B cell (primary cell): ENCODE measurements at regions not wholly inside any gene's neighbourhood (a gene's known extent, or its start where the extent isn't known, plus 50 kb on each side); places are given as distances from the start of the nearest gene placed in this dataset.

Source experiments
- ATAC-seq: fragments of 200-7000 bp; cut with Tn5 transposase; one replicate; pipeline ENCODE4 v1.10.0; 2021; ENCODE audit warnings: low read depth, mild to moderate bottlenecking, moderate number of reproducible peaks, moderate library complexity
- CTCF ChIA-PET: fragments of 350-600 bp; sonication (Branson Sonifier 250); formaldehyde crosslinking; loops from one replicate; lab custom pipeline; 2021; ENCODE audit warnings: antibody characterized with exemption, inconsistent platforms; lab: Charles Lee
- POLR2A ChIA-PET: fragments of 350-600 bp; sonication (Branson Sonifier 250); formaldehyde crosslinking; loops from one replicate; lab custom pipeline; 2021; ENCODE audit warnings: antibody characterized with exemption; lab: Charles Lee
- DNase-seq: peaks from one replicate; pipeline ENCODE4 v3.0.0; 2013
- H2AFZ ChIP-seq: 2 replicates; pipeline ENCODE4 v1.6.1; 2012; ENCODE audit warnings: mild to moderate bottlenecking, low read depth, low read length; ENCODE audit not compliant: insufficient read depth, poor library complexity, severe bottlenecking
- H3K27ac ChIP-seq, 2 donors: 1 replicate in 1 of 2; 2 replicates in 1 of 2; pipeline ENCODE4 v1.5.1; 2012 to 2013; ENCODE audit warnings: low read length in 2 of 2, mild to moderate bottlenecking in 2 of 2, moderate library complexity in 1 of 2
- H3K27me3 ChIP-seq, 4 experiments: fragments of 200-600 bp in 1 of 4; sonication (generic) in 1 of 4; replicated peaks in 1 of 4; 1 replicate in 2 of 4; 2 replicates in 2 of 4; pipeline versions ENCODE4 v1.6.1 to v1.7.0; 2013 to 2016; ENCODE audit warnings: low read length in 3 of 4, mild to moderate bottlenecking in 2 of 4, mixed read lengths in 1 of 4, moderate library complexity in 1 of 4; ENCODE audit not compliant: insufficient read depth in 4 of 4, control insufficient read depth in 3 of 4; ENCODE audit errors: control extremely low read depth in 1 of 4
- H3K36me3 ChIP-seq, 2 experiments: replicated peaks in 1 of 2; 1 replicate in 1 of 2; 2 replicates in 1 of 2; pipeline versions ENCODE4 v1.6.1 to v1.7.1; 2013; ENCODE audit warnings: low read length in 1 of 2; ENCODE audit not compliant: insufficient read depth in 2 of 2, control insufficient read depth in 1 of 2; ENCODE audit errors: control extremely low read depth in 1 of 2, extremely low read depth in 1 of 2
- H3K4me1 ChIP-seq, 2 donors: fragments of 200-600 bp in 1 of 2; sonication (generic) in 1 of 2; 1 replicate in 1 of 2; 2 replicates in 1 of 2; pipeline versions ENCODE4 v1.5.1 to v1.6.1; 2013 to 2017; ENCODE audit warnings: low read length in 2 of 2; ENCODE audit not compliant: control insufficient read depth in 2 of 2, insufficient read depth in 2 of 2
- H3K4me2 ChIP-seq: replicated peaks from 2 replicates; pipeline ENCODE3; 2012; ENCODE audit warnings: mild to moderate bottlenecking, low read depth, low read length; ENCODE audit not compliant: poor library complexity, severe bottlenecking
- H3K4me3 ChIP-seq, 5 experiments: fragments of 200-600 bp in 1 of 5; sonication (generic) in 1 of 5; 1 replicate in 3 of 5; 2 replicates in 2 of 5; pipeline versions ENCODE4 v1.5.1 to v1.7.0; 2011 to 2016; ENCODE audit warnings: low read length in 4 of 5, mild to moderate bottlenecking in 4 of 5, low read depth in 2 of 5, control low read depth in 1 of 5, moderate library complexity in 1 of 5; ENCODE audit not compliant: insufficient read depth in 1 of 5; ENCODE audit errors: control extremely low read depth in 1 of 5, extremely low read depth in 1 of 5
- H3K79me2 ChIP-seq: fragments of 200-600 bp; sonication (generic); one replicate; pipeline ENCODE4 v1.6.0; 2016; ENCODE audit warnings: low read length; ENCODE audit not compliant: control insufficient read depth, insufficient read depth
- H3K9ac ChIP-seq: fragments of 200-600 bp; sonication (generic); 2 replicates; pipeline ENCODE4 v1.6.1; 2017; ENCODE audit warnings: mild to moderate bottlenecking, low read length, moderate library complexity
- H3K9me3 ChIP-seq, 3 donors: one replicate each; pipeline versions ENCODE4 v1.6.1 to v1.7.1; 2013; ENCODE audit warnings: low read length in 2 of 3; ENCODE audit not compliant: control insufficient read depth in 2 of 3, insufficient read depth in 1 of 3; ENCODE audit errors: control extremely low read depth in 1 of 3
- H4K20me1 ChIP-seq: 2 replicates; pipeline ENCODE4 v1.6.0; 2012; ENCODE audit warnings: mild to moderate bottlenecking, low read length; ENCODE audit not compliant: insufficient read depth, control insufficient read depth, poor library complexity, severe bottlenecking
- H3K27ac Mint-ChIP-seq: one replicate; pipeline ENCODE4 v1.8.0; 2021; ENCODE audit warnings: mixed read lengths
- H3K27me3 Mint-ChIP-seq: one replicate; pipeline ENCODE4 v1.8.0; 2021; ENCODE audit warnings: mixed read lengths
- H3K4me1 Mint-ChIP-seq: one replicate; pipeline ENCODE4 v1.8.0; 2021; ENCODE audit warnings: mixed read lengths
- H3K4me3 Mint-ChIP-seq: one replicate; pipeline ENCODE4 v1.8.0; 2021; ENCODE audit warnings: mixed read lengths
- H3K9me3 Mint-ChIP-seq: one replicate; pipeline ENCODE4 v1.8.0; 2022; ENCODE audit warnings: mixed read lengths; ENCODE audit not compliant: insufficient read depth
- CTCF ChIP-seq: fragments of 200-600 bp; IDR thresholded peaks from one replicate; pipeline ENCODE4 v1.8.0; 2022; ENCODE audit warnings: antibody characterized with exemption, mild to moderate bottlenecking
- EZH2 ChIP-seq: IDR thresholded peaks from 2 replicates; pipeline ENCODE4 v1.6.1; 2012; ENCODE audit warnings: borderline replicate concordance, low read depth, mild to moderate bottlenecking, moderate library complexity, low read length; ENCODE audit not compliant: insufficient read depth, poor library complexity, severe bottlenecking
- WGBS: methylation state at CpG from one replicate; pipeline ENCODE4 v1.1.5; 2013; ENCODE audit warnings: missing lambda C conversion rate; ENCODE audit not compliant: insufficient coverage; 5-methylcytosine and 5-hydroxymethylcytosine counted together
- intact Hi-C: fragments of 100-400 bp; cut with micrococcal nuclease; formaldehyde crosslinking; loops from one replicate; pipeline ENCODE4 v1.10.0; 2022

- no peaks in the 10 kb centered on the region for H3K9me3 Mint-ChIP-seq
- no CpG with 5 or more reads among the region's 8 CpGs for WGBS
- no peak overlapping the region for H3K27ac ChIP-seq
- no peak for TF ChIP-seq EZH2
- TF ChIP-seq CTCF = no peak
- intact Hi-C loops = no loop called here
- DNase-seq (no peak), ATAC-seq (no peak)
- no peak overlapping the region for H3K27ac Mint-ChIP-seq
- CTCF ChIA-PET = interaction anchor here (1.2 kb wide), 1 partner anchor 15 kb away, joined by 3 read pairs; no protein-coding TSS in a partner anchor
- H3K4me1 Mint-ChIP-seq = no peaks in the 10 kb centered on the region
- H3K36me3 ChIP-seq = no peaks in the 10 kb centered on the region
- POLR2A ChIA-PET = no interaction called here
- no peaks in the 10 kb centered on the region for H4K20me1 ChIP-seq
- no peak overlapping the region for H3K4me3 ChIP-seq
- no peaks in the 10 kb centered on the region for H3K9me3 ChIP-seq
- peaks cover 0 to 10% (median 0%) of the 10 kb centered on the region in 4 experiments for H3K27me3 ChIP-seq
- no peak overlapping the region for H3K4me3 Mint-ChIP-seq
- H2AFZ ChIP-seq = no peak overlapping the region
- no peak overlapping the region for H3K9ac ChIP-seq
- no peak overlapping the region for H3K4me2 ChIP-seq
- H3K4me1 ChIP-seq = no peaks in the 10 kb centered on the region
- no peaks in the 10 kb centered on the region for H3K79me2 ChIP-seq
- peaks cover 15% of the 10 kb centered on the region for H3K27me3 Mint-ChIP-seq
Observed at GRCh38 chr2:173766537-173767289, 198.5 kb downstream of the SP3 start.

DNA sequence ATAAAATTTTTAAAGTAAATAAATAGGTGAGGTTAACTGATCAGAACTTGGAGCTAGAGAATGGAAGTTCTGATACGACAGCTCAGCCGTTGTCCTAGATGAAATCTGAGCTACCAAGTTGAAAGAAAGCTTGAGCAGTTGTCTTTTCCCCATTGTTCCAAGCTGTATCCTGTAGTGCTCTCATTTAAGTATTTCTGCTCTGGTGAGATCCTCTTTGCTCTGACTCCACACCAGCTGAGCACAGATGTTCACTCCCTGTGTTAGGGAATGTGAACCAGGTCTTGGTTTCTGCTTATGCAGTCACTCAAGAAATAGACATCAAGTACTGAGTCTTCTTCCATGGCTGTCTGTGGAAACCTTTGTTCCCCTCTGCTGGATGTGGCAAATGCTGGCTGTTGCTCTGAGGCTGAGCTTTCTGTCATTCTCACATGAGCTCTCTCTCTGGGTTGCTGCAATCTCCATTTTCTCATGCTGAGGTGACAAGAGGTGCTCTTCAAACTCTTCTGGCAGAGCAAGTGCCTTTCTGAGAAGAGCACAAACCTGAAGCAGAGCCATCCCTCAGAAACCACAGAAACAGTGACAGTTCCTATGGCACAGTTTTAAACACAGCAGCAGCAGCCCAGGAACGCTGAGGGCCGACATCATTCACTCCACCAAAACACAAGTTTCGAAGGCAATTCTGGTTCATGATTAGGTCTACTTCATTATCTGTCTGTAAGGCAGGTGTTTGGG is 194.1 kb downstream of the SP3 start:
- POLR2A ChIA-PET = no interaction called here
- Mint-ChIP-seq H3K4me1 (no peaks in the 10 kb centered on the region), H3K27me3 (peaks cover 27% of the 10 kb centered on the region), H3K27ac (no peak overlapping the region), H3K9me3 (no peaks in the 10 kb centered on the region), H3K4me3 (no peak overlapping the region)
- Histone ChIP-seq H2AFZ (no peak overlapping the region), H3K4me2 (no peak overlapping the region), H3K27me3 (peaks cover 0 to 8% (median 0%) of the 10 kb centered on the region in 4 experiments), H3K9ac (no peak overlapping the region), H3K4me3 (no peak overlapping the region), H4K20me1 (no peaks in the 10 kb centered on the region), H3K36me3 (no peaks in the 10 kb centered on the region), H3K79me2 (no peaks in the 10 kb centered on the region), H3K4me1 (no peaks in the 10 kb centered on the region), H3K9me3 (no peaks in the 10 kb centered on the region), H3K27ac (no peak overlapping the region)
- CTCF ChIA-PET = no interaction called here
- DNase-seq (no peak), ATAC-seq (no peak)
- TF ChIP-seq EZH2 = no peak
- no peak for TF ChIP-seq CTCF
- intact Hi-C loops = no loop called here
- 100% methylated on average over 2 of the region's 5 CpGs for WGBS
